Liver (tissue), 3 donors: ENCODE measurements at regions not wholly inside any gene's neighbourhood (a gene's known extent, or its start where the extent isn't known, plus 50 kb on each side); places are given as distances from the start of the nearest gene placed in this dataset.

Source experiments
- SP1 ChIP-seq: IDR thresholded peaks from 2 replicates; pipeline ENCODE4 v1.6.1; 2018; ENCODE audit warnings: antibody characterized with exemption, mild to moderate bottlenecking
- TF ChIP-seq, protein P1 (sequence below): fragments of 150-350 bp; IDR thresholded peaks from 2 replicates; pipeline ENCODE4 v1.5.1; 2017; ENCODE audit warnings: improper control_type of control experiment, low read depth, low read length; ENCODE audit not compliant: missing input control
- TF ChIP-seq, protein P2 (sequence below): IDR thresholded peaks from 2 replicates; pipeline ENCODE4 v1.6.1; 2016; ENCODE audit warnings: antibody characterized with exemption, mild to moderate bottlenecking
- donor health status: healthy.
- donor health status: healthy.

GRCh38 chr9:100739666-100740065 lies 161.8 kb downstream of the CAVIN4 start:
- TF ChIP-seq, protein P1, sequence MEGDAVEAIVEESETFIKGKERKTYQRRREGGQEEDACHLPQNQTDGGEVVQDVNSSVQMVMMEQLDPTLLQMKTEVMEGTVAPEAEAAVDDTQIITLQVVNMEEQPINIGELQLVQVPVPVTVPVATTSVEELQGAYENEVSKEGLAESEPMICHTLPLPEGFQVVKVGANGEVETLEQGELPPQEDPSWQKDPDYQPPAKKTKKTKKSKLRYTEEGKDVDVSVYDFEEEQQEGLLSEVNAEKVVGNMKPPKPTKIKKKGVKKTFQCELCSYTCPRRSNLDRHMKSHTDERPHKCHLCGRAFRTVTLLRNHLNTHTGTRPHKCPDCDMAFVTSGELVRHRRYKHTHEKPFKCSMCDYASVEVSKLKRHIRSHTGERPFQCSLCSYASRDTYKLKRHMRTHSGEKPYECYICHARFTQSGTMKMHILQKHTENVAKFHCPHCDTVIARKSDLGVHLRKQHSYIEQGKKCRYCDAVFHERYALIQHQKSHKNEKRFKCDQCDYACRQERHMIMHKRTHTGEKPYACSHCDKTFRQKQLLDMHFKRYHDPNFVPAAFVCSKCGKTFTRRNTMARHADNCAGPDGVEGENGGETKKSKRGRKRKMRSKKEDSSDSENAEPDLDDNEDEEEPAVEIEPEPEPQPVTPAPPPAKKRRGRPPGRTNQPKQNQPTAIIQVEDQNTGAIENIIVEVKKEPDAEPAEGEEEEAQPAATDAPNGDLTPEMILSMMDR = no peak
- no peak for TF ChIP-seq SP1
- TF ChIP-seq, protein P2, sequence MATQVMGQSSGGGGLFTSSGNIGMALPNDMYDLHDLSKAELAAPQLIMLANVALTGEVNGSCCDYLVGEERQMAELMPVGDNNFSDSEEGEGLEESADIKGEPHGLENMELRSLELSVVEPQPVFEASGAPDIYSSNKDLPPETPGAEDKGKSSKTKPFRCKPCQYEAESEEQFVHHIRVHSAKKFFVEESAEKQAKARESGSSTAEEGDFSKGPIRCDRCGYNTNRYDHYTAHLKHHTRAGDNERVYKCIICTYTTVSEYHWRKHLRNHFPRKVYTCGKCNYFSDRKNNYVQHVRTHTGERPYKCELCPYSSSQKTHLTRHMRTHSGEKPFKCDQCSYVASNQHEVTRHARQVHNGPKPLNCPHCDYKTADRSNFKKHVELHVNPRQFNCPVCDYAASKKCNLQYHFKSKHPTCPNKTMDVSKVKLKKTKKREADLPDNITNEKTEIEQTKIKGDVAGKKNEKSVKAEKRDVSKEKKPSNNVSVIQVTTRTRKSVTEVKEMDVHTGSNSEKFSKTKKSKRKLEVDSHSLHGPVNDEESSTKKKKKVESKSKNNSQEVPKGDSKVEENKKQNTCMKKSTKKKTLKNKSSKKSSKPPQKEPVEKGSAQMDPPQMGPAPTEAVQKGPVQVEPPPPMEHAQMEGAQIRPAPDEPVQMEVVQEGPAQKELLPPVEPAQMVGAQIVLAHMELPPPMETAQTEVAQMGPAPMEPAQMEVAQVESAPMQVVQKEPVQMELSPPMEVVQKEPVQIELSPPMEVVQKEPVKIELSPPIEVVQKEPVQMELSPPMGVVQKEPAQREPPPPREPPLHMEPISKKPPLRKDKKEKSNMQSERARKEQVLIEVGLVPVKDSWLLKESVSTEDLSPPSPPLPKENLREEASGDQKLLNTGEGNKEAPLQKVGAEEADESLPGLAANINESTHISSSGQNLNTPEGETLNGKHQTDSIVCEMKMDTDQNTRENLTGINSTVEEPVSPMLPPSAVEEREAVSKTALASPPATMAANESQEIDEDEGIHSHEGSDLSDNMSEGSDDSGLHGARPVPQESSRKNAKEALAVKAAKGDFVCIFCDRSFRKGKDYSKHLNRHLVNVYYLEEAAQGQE = no peak
